HG02973 (cell line): ENCODE measurements at regions not wholly inside any gene's neighbourhood (a gene's known extent, or its start where the extent isn't known, plus 50 kb on each side); places are given as distances from the start of the nearest gene placed in this dataset.
"Not testable (repeated sequence)": the region's sequence is repeated elsewhere in the genome, so short reads cannot be mapped to it uniquely, and the experiment has no call there.

Source experiments
- ATAC-seq: cut with Tn5 transposase; IDR thresholded peaks from one replicate; pipeline ENCODE4 v1.9.1; 2021; ENCODE audit warnings: moderate library complexity; ENCODE audit not compliant: unreplicated experiment

DNA sequence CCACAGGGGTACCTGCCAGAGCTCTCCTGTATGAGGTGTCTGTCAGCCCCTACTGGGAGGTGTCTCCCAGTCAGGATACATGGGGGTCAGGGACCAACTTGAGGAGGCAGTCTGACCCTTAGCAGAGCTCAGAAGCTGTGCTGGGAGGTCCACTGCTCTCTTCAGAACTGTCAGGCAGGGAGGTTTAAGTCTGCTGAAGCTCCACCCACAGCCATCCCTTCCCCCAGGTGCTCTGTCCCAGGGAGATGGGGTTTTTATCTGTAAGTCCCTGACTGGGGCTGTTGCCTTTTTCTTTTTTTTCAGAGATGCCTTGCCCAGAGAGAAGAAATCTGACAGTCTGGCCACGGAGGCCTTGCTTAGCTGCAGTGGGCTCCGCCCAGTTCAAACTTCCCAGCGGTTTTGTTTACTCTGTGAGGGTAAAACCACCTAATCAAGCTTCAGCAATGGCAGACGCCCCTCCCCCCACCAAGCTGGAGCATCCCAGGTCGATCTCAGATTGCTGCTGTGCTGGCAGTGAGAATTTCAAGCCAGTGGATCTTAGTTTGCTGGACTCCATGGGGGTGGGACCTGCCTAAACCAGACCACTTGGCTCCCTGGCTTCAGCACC is 118.5 kb upstream of the RADX start:
- not testable (repeated sequence) for ATAC-seq

DNA sequence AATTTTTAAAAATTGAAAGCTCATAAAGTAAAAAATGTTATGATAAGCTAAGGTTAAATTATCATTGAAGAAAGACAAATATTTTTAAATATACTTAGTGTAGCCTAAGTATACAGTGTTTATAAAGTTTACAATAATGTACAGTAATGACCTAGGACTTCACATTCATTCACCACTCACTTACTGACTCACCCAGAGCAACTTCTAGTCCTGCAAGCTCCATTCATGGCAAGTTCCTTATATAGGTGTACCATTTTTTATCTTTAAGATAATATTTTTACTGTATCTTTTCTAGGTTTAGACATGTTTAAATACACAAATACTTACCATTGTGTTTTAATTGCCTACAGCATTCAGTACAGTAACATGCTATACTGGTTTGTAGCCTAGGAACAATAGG is 112.3 kb upstream of the RADX start:
- no peak for ATAC-seq

DNA sequence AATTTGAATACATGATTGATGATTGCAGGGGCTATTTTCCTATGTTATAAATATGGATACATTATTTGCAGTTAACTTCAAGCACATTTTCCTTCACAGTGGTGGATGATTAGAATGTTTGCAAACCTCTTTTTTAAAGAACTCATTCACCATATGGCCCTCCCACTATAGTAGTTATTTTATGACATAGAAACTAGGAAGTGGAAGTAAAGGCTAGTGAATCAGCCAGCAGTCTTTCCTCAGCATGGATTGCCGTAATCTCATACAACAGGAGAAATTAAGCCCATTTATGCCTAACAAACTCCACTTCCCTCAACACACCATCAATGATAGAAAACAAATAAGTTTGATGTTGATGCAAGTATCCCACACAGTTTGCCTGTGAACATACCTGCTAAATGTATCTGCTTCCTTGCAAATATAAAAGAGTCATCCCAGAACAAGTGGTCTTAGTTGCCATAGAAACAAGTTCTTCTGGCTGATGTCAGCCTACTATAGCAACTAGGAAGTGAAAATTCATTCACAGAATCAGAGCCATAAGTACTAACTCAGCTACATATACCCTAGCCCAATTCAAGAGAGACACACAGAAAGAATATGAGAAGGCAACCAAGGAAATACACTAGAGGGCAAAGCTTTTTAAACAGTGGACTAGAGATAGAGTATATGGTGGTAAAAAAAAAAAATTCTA is 100.9 kb upstream of the RADX start:
- no peak for ATAC-seq
